HCT116 (cell line): ENCODE measurements at regions not wholly inside any gene's neighbourhood (a gene's known extent, or its start where the extent isn't known, plus 50 kb on each side); places are given as distances from the start of the nearest gene placed in this dataset.

Source experiments
- ATAC-seq: fragments of 200-7000 bp; cut with Tn5 transposase; 2 replicates; pipeline ENCODE4 v1.9.1; 2020; ENCODE audit warnings: mild to moderate bottlenecking, moderate library complexity
- BruUV-seq: library from RNA; stranded (reverse); fragments of 400-500 nt; replicated peaks from 2 replicates; lab custom pipeline; 2021; lab: Mats Ljungman, UMichigan
- CTCF ChIA-PET: fragments of 300-600 bp; sonication (Branson Sonifier 250); formaldehyde crosslinking; loops from one replicate; lab custom pipeline; 2021; ENCODE audit warnings: antibody characterized with exemption; lab: Charles Lee
- POLR2A ChIA-PET: fragments of 300-600, 350-600 bp; sonication (Branson Sonifier 250); formaldehyde crosslinking; loops from one replicate; lab custom pipeline; 2021; ENCODE audit warnings: antibody characterized with exemption; lab: Charles Lee
- RAD21 ChIA-PET, 2 experiments: fragments of 300-600 bp; sonication (Branson Sonifier 250); formaldehyde crosslinking; loops; one replicate each; lab custom pipeline; 2023; ENCODE audit warnings: low total read pairs in 2 of 2; ENCODE audit not compliant: uncharacterized antibody in 2 of 2, unreplicated experiment in 2 of 2, low non-redundant PET in 1 of 2; lab: Charles Lee
- DNase-seq: peaks from one replicate; pipeline ENCODE4 v3.0.0-alpha.2; 2010; ENCODE audit warnings: low read depth, low spot score
- H2AFZ ChIP-seq: fragments of 200-600 bp; shearing (Covaris generic), sonication (generic); 2 replicates; pipeline ENCODE4 v1.6.1; 2017; ENCODE audit warnings: low read depth, mixed run types, mixed read lengths, antibody characterized with exemption, low read length; ENCODE audit not compliant: poor library complexity, severe bottlenecking
- H3K27ac ChIP-seq: 2 replicates; pipeline ENCODE4 v1.5.1; 2012; ENCODE audit warnings: low read depth, low read length
- H3K27me3 ChIP-seq: fragments of 200-600 bp; sonication (generic); 2 replicates; pipeline ENCODE4 v1.6.1; 2016; ENCODE audit warnings: mixed run types, low read length, mixed read lengths; ENCODE audit not compliant: insufficient read depth
- H3K36me3 ChIP-seq, 2 experiments: fragments of 200-500 bp in 1 of 2; fragments of 200-600 bp in 1 of 2; sonication (Bioruptor generic) in 1 of 2; sonication (generic) in 1 of 2; 2 replicates each; pipeline versions ENCODE4 v1.5.1 to v1.6.1; 2014 to 2016; ENCODE audit warnings: low read length in 2 of 2, inconsistent platforms in 1 of 2, mixed read lengths in 1 of 2, mixed run types in 1 of 2; ENCODE audit not compliant: insufficient read depth in 2 of 2, control insufficient read depth in 1 of 2
- H3K4me1 ChIP-seq, 2 experiments: fragments of 200-600 bp in 1 of 2; sonication (generic) in 1 of 2; 2 replicates each; pipeline versions ENCODE4 v1.5.1 to v1.6.1; 2012 to 2017; ENCODE audit warnings: low read length in 2 of 2, inconsistent platforms in 1 of 2, mild to moderate bottlenecking in 1 of 2, mixed read lengths in 1 of 2, mixed run types in 1 of 2, moderate library complexity in 1 of 2; ENCODE audit not compliant: insufficient read depth in 2 of 2, control insufficient read depth in 1 of 2
- H3K4me2 ChIP-seq: fragments of 200-600 bp; sonication (generic); 2 replicates; pipeline ENCODE4 v1.6.1; 2017; ENCODE audit warnings: mixed run types, low read length, mixed read lengths
- H3K4me3 ChIP-seq, 2 experiments: fragments of 200-600 bp in 1 of 2; sonication (generic) in 1 of 2; replicated peaks in 1 of 2; 2 replicates each; pipeline ENCODE4 v1.5.1; 2011 to 2016; ENCODE audit warnings: low read length in 2 of 2, control low read depth in 1 of 2, low read depth in 1 of 2, mild to moderate bottlenecking in 1 of 2, mixed read lengths in 1 of 2, mixed run types in 1 of 2
- H3K79me2 ChIP-seq: fragments of 200-600 bp; sonication (generic); 2 replicates; pipeline ENCODE4 v1.6.1; 2017; ENCODE audit warnings: mild to moderate bottlenecking, mixed run types, low read length, moderate library complexity, mixed read lengths; ENCODE audit not compliant: insufficient read depth
- H3K9ac ChIP-seq: fragments of 200-600 bp; sonication (generic); 2 replicates; pipeline ENCODE4 v1.6.1; 2016; ENCODE audit warnings: low read length, mixed read lengths
- H3K9me2 ChIP-seq: fragments of 200-600 bp; sonication (generic), shearing (Covaris generic); 2 replicates; pipeline ENCODE4 v1.6.1; 2017; ENCODE audit warnings: mixed run types, mild to moderate bottlenecking, moderate library complexity; ENCODE audit not compliant: insufficient read depth
- H3K9me3 ChIP-seq, 2 experiments: fragments of 200-500 bp in 1 of 2; fragments of 200-600 bp in 1 of 2; sonication (Bioruptor generic) in 1 of 2; sonication (generic) in 1 of 2; 2 replicates each; pipeline ENCODE4 v1.6.1; 2014 to 2017; ENCODE audit warnings: low read length in 2 of 2, mixed read lengths in 2 of 2, inconsistent platforms in 1 of 2, low read depth in 1 of 2, mild to moderate bottlenecking in 1 of 2, mixed run types in 1 of 2, moderate library complexity in 1 of 2; ENCODE audit not compliant: control insufficient read depth in 1 of 2, insufficient read depth in 1 of 2
- H4K20me1 ChIP-seq: fragments of 200-600 bp; sonication (generic), shearing (Covaris generic); 2 replicates; pipeline ENCODE4 v1.6.1; 2017; ENCODE audit warnings: mixed run types, mild to moderate bottlenecking, moderate library complexity; ENCODE audit not compliant: insufficient read depth
- CBX3 ChIP-seq: IDR thresholded peaks from 2 replicates; pipeline ENCODE4 v1.6.1; 2012; ENCODE audit warnings: low read depth
- CEBPB ChIP-seq: IDR thresholded peaks from 2 replicates; pipeline ENCODE4 v1.6.1; 2012; ENCODE audit warnings: low read depth
- EGR1 ChIP-seq: IDR thresholded peaks from 2 replicates; pipeline ENCODE4 v1.6.1; 2012; ENCODE audit warnings: low read depth
- ELF1 ChIP-seq: IDR thresholded peaks from 2 replicates; pipeline ENCODE4 v1.6.1; 2012; ENCODE audit warnings: low read depth, borderline replicate concordance
- EZH2 ChIP-seq: fragments of 200-600 bp; sonication (generic); IDR thresholded peaks from 2 replicates; pipeline ENCODE4 v1.6.1; 2017; ENCODE audit warnings: antibody characterized with exemption, mixed run types
- EZH2phosphoT487 ChIP-seq: fragments of 200-600 bp; IDR thresholded peaks from 2 replicates; pipeline ENCODE4 v1.6.1; 2018; ENCODE audit warnings: antibody characterized with exemption, borderline replicate concordance
- JUND ChIP-seq: IDR thresholded peaks from 2 replicates; pipeline ENCODE4 v1.6.1; 2012
- POLR2AphosphoS5 ChIP-seq: IDR thresholded peaks from 2 replicates; pipeline ENCODE4 v1.6.1; 2011; ENCODE audit warnings: mild to moderate bottlenecking, low read depth, low read length, moderate library complexity
- REST ChIP-seq: IDR thresholded peaks from 2 replicates; pipeline ENCODE4 v1.6.1; 2012; ENCODE audit warnings: low read depth
- SIN3A ChIP-seq: IDR thresholded peaks from 2 replicates; pipeline ENCODE4 v1.6.1; 2012; ENCODE audit warnings: low read depth
- SP1 ChIP-seq: IDR thresholded peaks from 2 replicates; pipeline ENCODE4 v1.6.1; 2012; ENCODE audit warnings: low read depth
- YY1 ChIP-seq: IDR thresholded peaks from 2 replicates; pipeline ENCODE4 v1.6.1; 2011; ENCODE audit warnings: low read length, low read depth, moderate library complexity, mild to moderate bottlenecking; ENCODE audit not compliant: insufficient replicate concordance; ENCODE audit errors: extremely low read depth
- intact Hi-C: fragments of 100-400 bp; cut with micrococcal nuclease; formaldehyde crosslinking; loops from 2 replicates; pipeline ENCODE4 v1.10.0; 2022

DNA sequence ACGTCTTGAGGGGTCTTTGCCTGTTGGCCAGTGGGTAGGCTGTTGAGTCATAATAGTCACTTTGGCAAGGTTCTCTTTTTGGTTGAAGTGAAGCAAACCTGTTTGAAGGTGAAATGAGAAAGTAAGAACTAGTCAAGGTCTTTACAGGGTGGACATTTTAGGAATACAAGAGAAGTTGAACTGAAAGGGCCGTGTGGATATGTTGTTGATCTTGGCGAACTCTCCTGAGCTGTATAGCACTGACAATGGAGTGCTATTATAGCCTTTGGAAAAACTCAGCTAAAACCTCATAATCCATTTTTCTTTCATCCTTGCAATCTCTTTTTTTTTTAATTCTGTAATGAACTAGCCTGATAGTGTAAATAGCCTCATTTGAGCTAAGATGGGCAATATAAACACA is 248.1 kb downstream of the MEIS1 start:
- ATAC-seq (no peak), DNase-seq (no peak)
- H3K9ac ChIP-seq: no peak overlapping the region
- no peak overlapping the region for H2AFZ ChIP-seq
- no peaks in the 10 kb centered on the region for H3K36me3 ChIP-seq
- no peaks in the 10 kb centered on the region for H4K20me1 ChIP-seq
- ChIA-PET RAD21 (no interaction called here), POLR2A (no interaction called here), CTCF (no interaction called here)
- no peaks in the 10 kb centered on the region for H3K27me3 ChIP-seq
- no TSS peak for BruUV-seq
- no peak overlapping the region for H3K27ac ChIP-seq
- H3K4me3 ChIP-seq: no peak overlapping the region
- no peak for TF ChIP-seq CEBPB
- no peak for TF ChIP-seq CBX3
- TF ChIP-seq SIN3A: no peak
- TF ChIP-seq EGR1: no peak
- TF ChIP-seq YY1: no peak
- no peak for TF ChIP-seq SP1
- TF ChIP-seq POLR2AphosphoS5: no peak
- TF ChIP-seq EZH2: no peak
- TF ChIP-seq REST: no peak
- TF ChIP-seq ELF1: no peak
- TF ChIP-seq EZH2phosphoT487: no peak
- no peak for TF ChIP-seq JUND
- H3K4me2 ChIP-seq: no peak overlapping the region
- H3K9me2 ChIP-seq: no peaks in the 10 kb centered on the region
- H3K9me3 ChIP-seq: 0 out of 4 replicates have a peak, but pooled peaks cover 2 to 3% of the 10 kb centered on the region in 2 experiments
- intact Hi-C loops: no loop called here
- H3K79me2 ChIP-seq: no peaks in the 10 kb centered on the region
- H3K4me1 ChIP-seq: no peaks in the 10 kb centered on the region
